GM19372 (cell line): ENCODE measurements at regions not wholly inside any gene's neighbourhood (a gene's known extent, or its start where the extent isn't known, plus 50 kb on each side); places are given as distances from the start of the nearest gene placed in this dataset.
"Not testable (repeated sequence)": the region's sequence is repeated elsewhere in the genome, so short reads cannot be mapped to it uniquely, and the experiment has no call there.

ENCODE experiments used
- ATAC-seq: cut with Tn5 transposase; IDR thresholded peaks from one replicate; pipeline ENCODE4 v1.9.1; 2021; ENCODE audit warnings: mild to moderate bottlenecking, low read depth, moderate library complexity; ENCODE audit not compliant: unreplicated experiment

GRCh38 chr1:194042736-194043135, 856.3 kb upstream of the B3GALT2 start:
- ATAC-seq = no peak

- no peak for ATAC-seq
Measured at GRCh38 chr1:194040496-194040895, 854.1 kb upstream of the B3GALT2 start.

- ATAC-seq = no peak
Measured at GRCh38 chr1:194039578-194039977, 853.2 kb upstream of the B3GALT2 start.

- no peak for ATAC-seq
Measured at GRCh38 chr1:194033646-194034045, 847.2 kb upstream of the B3GALT2 start.

- ATAC-seq = no peak
Measured at GRCh38 chr1:194028002-194028401, 841.6 kb upstream of the B3GALT2 start.

GRCh38 chr1:194026422-194026821, 840.0 kb upstream of the B3GALT2 start:
- ATAC-seq = no peak

- no peak for ATAC-seq
Measured at GRCh38 chr1:194024659-194025058, 838.2 kb upstream of the B3GALT2 start.

- no peak for ATAC-seq
Measured at GRCh38 chr1:194014014-194014413, 827.6 kb upstream of the B3GALT2 start.

GRCh38 chr1:194013561-194013960, 827.1 kb upstream of the B3GALT2 start:
- no peak for ATAC-seq

GRCh38 chr1:194004146-194004545, 817.7 kb upstream of the B3GALT2 start:
- no peak for ATAC-seq

GRCh38 chr1:194001726-194002350, 815.4 kb upstream of the B3GALT2 start:
- ATAC-seq = not testable (repeated sequence)

GRCh38 chr1:193988885-193989284, 802.5 kb upstream of the B3GALT2 start:
- no peak for ATAC-seq

GRCh38 chr1:193979219-193979618, 792.8 kb upstream of the B3GALT2 start:
- ATAC-seq = no peak

- ATAC-seq = no peak
Measured at GRCh38 chr1:193974286-193974798, 787.9 kb upstream of the B3GALT2 start.

GRCh38 chr1:193973428-193973827, 787.0 kb upstream of the B3GALT2 start:
- ATAC-seq = no peak

GRCh38 chr1:193971595-193971994, 785.2 kb upstream of the B3GALT2 start:
- no peak for ATAC-seq

- ATAC-seq = no peak
Measured at GRCh38 chr1:193960499-193960898, 774.1 kb upstream of the B3GALT2 start.

GRCh38 chr1:193960040-193960439, 773.6 kb upstream of the B3GALT2 start:
- no peak for ATAC-seq

- no peak for ATAC-seq
Measured at GRCh38 chr1:193957556-193958095, 771.2 kb upstream of the B3GALT2 start.

GRCh38 chr1:193952778-193953374, 766.5 kb upstream of the B3GALT2 start:
- ATAC-seq = no peak

- no peak for ATAC-seq
Measured at GRCh38 chr1:193951984-193952383, 765.6 kb upstream of the B3GALT2 start.

GRCh38 chr1:193944454-193944853, 758.0 kb upstream of the B3GALT2 start:
- ATAC-seq = no peak
